ENCODE measurements at regions not wholly inside any gene's neighbourhood (a gene's known extent, or its start where the extent isn't known, plus 50 kb on each side); places are given as distances from the start of the nearest gene placed in this dataset.

DNA sequence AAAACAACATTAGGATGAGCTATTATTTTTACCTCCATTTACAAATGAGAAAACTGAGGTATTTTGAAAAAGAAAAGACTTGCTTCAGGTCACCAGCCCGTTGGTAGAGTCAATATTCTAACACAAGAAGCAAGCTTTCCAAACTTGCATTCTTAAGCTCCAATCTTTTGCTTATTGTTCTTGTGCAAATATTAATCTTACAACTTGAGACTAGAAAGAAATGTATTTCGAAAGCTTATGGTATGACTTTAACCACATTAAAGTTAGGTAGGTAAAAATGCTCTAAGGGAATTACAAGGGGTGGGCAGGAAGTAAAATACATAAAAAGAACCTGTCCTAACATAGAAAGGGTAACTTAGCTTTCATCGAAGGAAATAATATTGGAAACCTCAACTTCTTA, 453.9 kb downstream of the SLITRK5 start:
- FAIRE-seq (no peak), ATAC-seq (no peak), DNase-seq (no peak)
- Histone ChIP-seq H3K27me3 (no peaks in the 10 kb centered on the region), H3K36me3 (no peaks in the 10 kb centered on the region), H3K9me3 (no peaks in the 10 kb centered on the region), H3K4me3 (no peak overlapping the region), H3K4me1 (no peaks in the 10 kb centered on the region), H3K27ac (no peak overlapping the region)
- 46 to 60% methylated on average over 3 of the region's 3 CpGs for WGBS, 2 donors
- TF ChIP-seq, protein P1, sequence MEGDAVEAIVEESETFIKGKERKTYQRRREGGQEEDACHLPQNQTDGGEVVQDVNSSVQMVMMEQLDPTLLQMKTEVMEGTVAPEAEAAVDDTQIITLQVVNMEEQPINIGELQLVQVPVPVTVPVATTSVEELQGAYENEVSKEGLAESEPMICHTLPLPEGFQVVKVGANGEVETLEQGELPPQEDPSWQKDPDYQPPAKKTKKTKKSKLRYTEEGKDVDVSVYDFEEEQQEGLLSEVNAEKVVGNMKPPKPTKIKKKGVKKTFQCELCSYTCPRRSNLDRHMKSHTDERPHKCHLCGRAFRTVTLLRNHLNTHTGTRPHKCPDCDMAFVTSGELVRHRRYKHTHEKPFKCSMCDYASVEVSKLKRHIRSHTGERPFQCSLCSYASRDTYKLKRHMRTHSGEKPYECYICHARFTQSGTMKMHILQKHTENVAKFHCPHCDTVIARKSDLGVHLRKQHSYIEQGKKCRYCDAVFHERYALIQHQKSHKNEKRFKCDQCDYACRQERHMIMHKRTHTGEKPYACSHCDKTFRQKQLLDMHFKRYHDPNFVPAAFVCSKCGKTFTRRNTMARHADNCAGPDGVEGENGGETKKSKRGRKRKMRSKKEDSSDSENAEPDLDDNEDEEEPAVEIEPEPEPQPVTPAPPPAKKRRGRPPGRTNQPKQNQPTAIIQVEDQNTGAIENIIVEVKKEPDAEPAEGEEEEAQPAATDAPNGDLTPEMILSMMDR (IDR thresholded peaks at IDR 0.05), result no peak
- intact Hi-C loops (cut with DNase I), result no loop called here

DNA sequence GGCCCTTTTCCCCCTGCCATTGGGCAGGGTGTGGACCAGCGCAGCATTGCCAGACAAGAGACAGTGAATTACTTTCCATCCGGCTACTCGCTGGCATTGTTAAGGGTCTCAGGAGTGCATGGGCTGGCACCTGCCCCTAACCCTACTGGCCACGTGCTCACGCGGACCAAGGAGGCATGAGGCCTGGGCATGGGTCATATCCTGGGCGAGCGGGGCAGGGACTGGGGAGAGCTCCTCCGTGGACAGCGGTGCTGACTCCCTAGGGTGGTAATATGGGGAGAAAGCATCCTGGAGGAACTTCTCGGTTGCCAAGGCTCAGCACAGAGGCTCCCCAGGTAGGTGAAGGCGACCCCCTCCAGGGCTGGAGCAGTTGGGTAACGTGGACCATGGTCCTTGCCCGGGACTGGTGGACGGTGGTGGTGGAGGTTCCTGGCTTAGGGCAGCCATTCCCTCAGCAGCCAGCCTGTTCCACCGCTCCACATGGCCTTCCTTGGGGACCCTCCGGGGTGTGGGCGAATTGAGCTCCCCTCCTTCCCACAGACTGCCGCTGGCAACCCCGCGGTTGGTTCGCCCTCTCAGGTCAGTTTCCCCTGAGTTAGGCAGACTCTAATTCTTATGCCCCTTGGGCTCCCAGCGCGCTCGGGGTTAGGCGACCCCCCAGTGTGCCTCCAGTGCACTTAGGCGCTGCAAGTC, 465.1 kb downstream of the SLITRK5 start:
- TF ChIP-seq, protein P1 (IDR thresholded peaks at IDR 0.05), result no peak
- H3K4me3 ChIP-seq, result no peak overlapping the region
- ATAC-seq (no peak), DNase-seq (peak in 1 of 6 donors; percentile 12), FAIRE-seq (no peak)
- intact Hi-C loops (cut with DNase I), result no loop called here
- H3K36me3 ChIP-seq, result no peaks in the 10 kb centered on the region
- H3K27me3 ChIP-seq, result no peaks in the 10 kb centered on the region
- WGBS, 2 donors, result 87 to 93% methylated on average over 27 of the region's 27 CpGs
- H3K27ac ChIP-seq, result no peak overlapping the region
- no peaks in the 10 kb centered on the region for H3K9me3 ChIP-seq
- H3K4me1 ChIP-seq, result no peaks in the 10 kb centered on the region

DNA sequence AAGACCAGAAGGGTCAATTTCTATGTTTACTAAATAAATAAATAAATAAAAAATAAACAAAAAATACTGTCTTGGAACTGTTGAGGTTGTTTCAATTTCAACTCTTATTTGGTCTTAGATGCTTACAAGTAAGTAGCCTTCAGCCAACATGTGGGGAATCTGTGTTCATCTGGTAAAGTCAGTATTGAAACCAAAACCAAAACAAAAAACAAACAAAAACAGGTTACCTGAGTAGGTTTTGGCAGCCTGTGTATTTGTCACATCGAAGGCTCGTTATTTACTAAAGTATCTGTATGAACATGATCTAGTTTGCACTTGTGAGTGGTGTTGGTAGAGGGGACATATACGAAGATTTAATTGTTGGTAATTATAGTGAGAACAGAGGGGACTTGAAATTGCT, 471.5 kb downstream of the SLITRK5 start:
- 48 to 58% methylated on average over 3 of the region's 3 CpGs for WGBS, 2 donors
- TF ChIP-seq, protein P1 (IDR thresholded peaks at IDR 0.05), result no peak
- Histone ChIP-seq H3K27ac (no peak overlapping the region), H3K36me3 (no peaks in the 10 kb centered on the region), H3K4me1 (no peaks in the 10 kb centered on the region), H3K27me3 (no peaks in the 10 kb centered on the region), H3K4me3 (no peak overlapping the region), H3K9me3 (no peaks in the 10 kb centered on the region)
- ATAC-seq (no peak), DNase-seq (no peak), FAIRE-seq (no peak)
- intact Hi-C loops (cut with DNase I), result no loop called here

DNA sequence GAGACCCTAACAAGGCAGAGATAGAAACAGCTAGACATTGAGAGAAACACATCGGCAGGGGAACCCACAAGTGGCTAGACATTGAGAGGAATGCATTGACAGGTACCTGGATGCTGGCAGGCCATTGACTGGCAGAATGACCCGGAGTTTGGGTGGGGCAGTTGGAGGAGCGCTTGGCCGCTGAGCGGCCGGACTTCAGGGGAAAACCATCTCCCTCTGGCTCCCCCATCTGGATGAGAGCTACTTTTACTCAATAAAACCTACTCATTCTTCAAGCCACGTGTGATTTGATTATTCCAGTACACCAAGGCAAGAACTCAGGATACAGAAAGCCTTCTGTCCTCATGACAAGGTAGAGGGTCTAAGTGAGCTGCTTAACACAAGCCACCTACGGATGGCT, 473.4 kb downstream of the SLITRK5 start:
- DNase-seq, result no peak
- no peak for FAIRE-seq
- H3K27me3 ChIP-seq, result no peaks in the 10 kb centered on the region
- H3K9me3 ChIP-seq, result no peaks in the 10 kb centered on the region
- H3K36me3 ChIP-seq, result no peaks in the 10 kb centered on the region
- ATAC-seq, result no peak
- H3K4me3 ChIP-seq, result no peak overlapping the region
- H3K27ac ChIP-seq, result no peak overlapping the region
- intact Hi-C loops (cut with DNase I), result no loop called here
- no peaks in the 10 kb centered on the region for H3K4me1 ChIP-seq
- TF ChIP-seq, protein P1 (IDR thresholded peaks at IDR 0.05), result no peak
- 76 to 79% methylated on average over 8 of the region's 8 CpGs for WGBS, 2 donors

DNA sequence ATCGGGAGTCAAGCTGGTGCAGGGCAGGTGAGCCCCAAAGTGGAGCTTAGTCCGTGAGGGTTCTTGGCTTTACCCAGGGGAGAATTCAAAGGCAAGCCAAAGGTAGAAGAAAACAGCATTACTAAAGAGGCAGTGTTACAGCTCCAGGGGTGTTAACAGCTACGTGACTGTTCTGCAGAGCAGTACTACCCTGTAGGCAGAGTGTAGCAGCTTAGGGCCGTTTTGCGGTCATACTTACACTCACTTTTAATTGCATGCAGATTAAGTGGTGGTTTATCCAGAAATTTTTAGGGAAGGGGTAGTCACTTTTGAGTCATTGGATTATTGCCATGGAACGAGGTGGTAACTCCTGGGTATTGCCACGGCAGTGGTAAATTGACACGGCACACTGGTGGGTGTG, 482.2 kb downstream of the SLITRK5 start:
- ATAC-seq, result no peak
- WGBS, 2 donors, result 65 to 81% methylated on average over 8 of the region's 8 CpGs
- no peak overlapping the region for H3K27ac ChIP-seq
- H3K4me1 ChIP-seq, result no peaks in the 10 kb centered on the region
- no peaks in the 10 kb centered on the region for H3K27me3 ChIP-seq
- intact Hi-C loops (cut with DNase I), result no loop called here
- H3K9me3 ChIP-seq, result no peaks in the 10 kb centered on the region
- DNase-seq, result no peak
- no peaks in the 10 kb centered on the region for H3K36me3 ChIP-seq
- no peak overlapping the region for H3K4me3 ChIP-seq
- TF ChIP-seq, protein P1 (IDR thresholded peaks at IDR 0.05), result no peak
- FAIRE-seq, result no peak
